GM12878 (cell line): ENCODE measurements at regions not wholly inside any gene's neighbourhood (a gene's known extent, or its start where the extent isn't known, plus 50 kb on each side); places are given as distances from the start of the nearest gene placed in this dataset.

Experiments used
- ATAC-seq: fragments of 200-7000 bp; cut with Tn5 transposase; 3 replicates; pipeline ENCODE4 v1.9.1; 2020; ENCODE audit warnings: mild to moderate bottlenecking, moderate library complexity
- BruUV-seq: library from RNA; stranded (reverse); fragments of 400-500 nt; replicated peaks from 2 replicates; lab custom pipeline; 2021; lab: Mats Ljungman, UMichigan
- CTCF ChIA-PET: fragments of 300-600 bp; sonication (Branson Sonifier 250); formaldehyde crosslinking; extraction: SDS; loops from one replicate; lab custom pipeline; 2021; ENCODE audit warnings: inconsistent platforms; lab: Yijun Ruan, JAX
- POLR2A ChIA-PET: fragments of 350-600 bp; formaldehyde crosslinking; extraction: SDS; loops from one replicate; lab custom pipeline; 2021; ENCODE audit warnings: inconsistent platforms; lab: Charles Lee
- RAD21 ChIA-PET: fragments of 300-600 bp; sonication (Branson Sonifier 250); formaldehyde crosslinking; loops from one replicate; lab custom pipeline; 2023; ENCODE audit warnings: antibody characterized with exemption; ENCODE audit not compliant: unreplicated experiment; lab: Charles Lee
- SMC1A ChIA-PET: fragments of 300-600 bp; sonication (Branson Sonifier 250); formaldehyde crosslinking; loops from one replicate; lab custom pipeline; 2023; ENCODE audit not compliant: unreplicated experiment, uncharacterized antibody; lab: Charles Lee
- DNase-seq: peaks from one replicate; pipeline ENCODE4 v3.0.0-alpha.2; 2011; ENCODE audit warnings: low read depth, low spot score
- FAIRE-seq: peaks from 3 replicates; lab custom pipeline; 2011; peaks lifted over from hg19 to GRCh38; lab: Jason Lieb, UNC
- H2AFZ ChIP-seq: 2 replicates; pipeline ENCODE4 v1.6.0; 2011; ENCODE audit warnings: low read depth, low read length, control low read depth; ENCODE audit not compliant: control insufficient read depth
- H3K27ac ChIP-seq: 2 replicates; pipeline ENCODE4 v1.5.1; 2011; ENCODE audit warnings: control low read depth; ENCODE audit not compliant: control insufficient read depth, insufficient read depth
- H3K27me3 ChIP-seq, 2 experiments: replicated peaks in 1 of 2; 2 replicates each; pipeline versions ENCODE4 v1.6.0 to v1.6.1; 2011; ENCODE audit warnings: low read length in 1 of 2; ENCODE audit not compliant: control insufficient read depth in 2 of 2, insufficient read depth in 2 of 2
- H3K36me3 ChIP-seq, 2 experiments: 2 replicates each; pipeline ENCODE4 v1.5.1; 2011; ENCODE audit warnings: low read length in 1 of 2; ENCODE audit not compliant: control insufficient read depth in 2 of 2, insufficient read depth in 2 of 2
- H3K4me1 ChIP-seq: 2 replicates; pipeline ENCODE4 v1.6.1; 2011; ENCODE audit warnings: mild to moderate bottlenecking, low read length, moderate library complexity, mixed read lengths; ENCODE audit not compliant: control insufficient read depth, insufficient read depth
- H3K4me2 ChIP-seq: 2 replicates; pipeline ENCODE4 v1.6.0; 2011; ENCODE audit warnings: control low read depth; ENCODE audit not compliant: control insufficient read depth, insufficient read depth
- H3K4me3 ChIP-seq: fragments of 200-600 bp; sonication (generic); 2 replicates; pipeline ENCODE4 v1.5.1; 2016
- H3K79me2 ChIP-seq: 2 replicates; pipeline ENCODE4 v1.6.0; 2011; ENCODE audit warnings: low read length; ENCODE audit not compliant: control insufficient read depth, insufficient read depth
- H3K9ac ChIP-seq: 2 replicates; pipeline ENCODE4 v1.8.0; 2011; ENCODE audit warnings: low read length, control low read depth, mixed read lengths; ENCODE audit not compliant: control insufficient read depth, insufficient read depth
- H3K9me3 ChIP-seq: replicated peaks from 3 replicates; pipeline ENCODE4 v1.5.1; 2011; ENCODE audit warnings: mild to moderate bottlenecking, low read length; ENCODE audit not compliant: control insufficient read depth, insufficient read depth
- H4K20me1 ChIP-seq: 2 replicates; pipeline ENCODE4 v1.6.0; 2011; ENCODE audit not compliant: control insufficient read depth, insufficient read depth
- BCL3 ChIP-seq: IDR thresholded peaks from 2 replicates; pipeline ENCODE4 v1.6.1; 2011; ENCODE audit warnings: borderline replicate concordance, low read depth, mild to moderate bottlenecking, moderate library complexity, low read length; ENCODE audit not compliant: insufficient read depth, poor library complexity, severe bottlenecking
- BMI1 ChIP-seq: fragments of 450-650 bp; IDR thresholded peaks from 2 replicates; pipeline ENCODE4 v1.6.1; 2016; ENCODE audit warnings: mild to moderate bottlenecking, moderate library complexity, borderline replicate concordance
- CBFB ChIP-seq: IDR thresholded peaks from 2 replicates; pipeline ENCODE4 v1.6.1; 2016; ENCODE audit warnings: antibody characterized with exemption, low read depth
- HDAC2 ChIP-seq: fragments of 200-600 bp; sonication (generic); IDR thresholded peaks from 2 replicates; pipeline ENCODE4 v1.6.1; 2017
- TCF12 ChIP-seq: IDR thresholded peaks from 2 replicates; pipeline ENCODE4 v1.6.1; 2011; ENCODE audit warnings: low read depth, mild to moderate bottlenecking, low read length
- WGBS: methylation state at CpG from one replicate; pipeline ENCODE4 v1.1.6; 2016; ENCODE audit warnings: low lambda C conversion rate; ENCODE audit not compliant: insufficient replicate concordance, insufficient coverage; ENCODE audit errors: missing lambda C conversion rate; 5-methylcytosine and 5-hydroxymethylcytosine counted together
- in situ Hi-C: fragments of 300-500 bp; cut with MboI; formaldehyde crosslinking; loops from 9 replicates; pipeline ENCODE4 v1.14.3; 2018; ENCODE audit warnings: mixed read lengths
- intact Hi-C: fragments of 100-400 bp; cut with micrococcal nuclease; formaldehyde crosslinking; loops from one replicate; pipeline ENCODE4 v1.14.2; 2022; ENCODE audit not compliant: unreplicated experiment
- TF ChIP-seq, protein P1 (sequence below): fragments of 450-650 bp; formaldehyde crosslinking; IDR thresholded peaks from 2 replicates; pipeline ENCODE4 v1.4.0; 2022; ENCODE audit warnings: mild to moderate bottlenecking, moderate library complexity

DNA sequence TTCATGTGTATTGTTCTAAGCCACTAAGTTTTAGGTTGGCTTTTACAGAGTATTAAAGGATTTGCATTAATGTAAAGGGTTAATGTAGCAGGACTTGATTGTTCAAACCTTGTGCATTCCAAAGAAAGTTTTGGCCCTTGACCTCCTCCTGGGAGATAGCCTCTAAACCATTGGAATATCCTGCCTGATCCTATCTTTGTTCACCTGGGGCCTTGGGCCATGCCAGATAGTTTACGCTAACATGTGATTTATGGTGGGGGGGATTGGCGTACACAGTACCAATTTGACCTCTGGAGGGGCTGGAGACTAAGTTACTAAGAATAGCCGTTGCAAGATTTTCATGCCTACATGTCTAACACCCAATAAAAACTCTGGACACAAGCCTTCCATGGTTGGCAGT lies 1002.7 kb upstream of the PABPC4L start (continued):
- TF ChIP-seq, protein P1, sequence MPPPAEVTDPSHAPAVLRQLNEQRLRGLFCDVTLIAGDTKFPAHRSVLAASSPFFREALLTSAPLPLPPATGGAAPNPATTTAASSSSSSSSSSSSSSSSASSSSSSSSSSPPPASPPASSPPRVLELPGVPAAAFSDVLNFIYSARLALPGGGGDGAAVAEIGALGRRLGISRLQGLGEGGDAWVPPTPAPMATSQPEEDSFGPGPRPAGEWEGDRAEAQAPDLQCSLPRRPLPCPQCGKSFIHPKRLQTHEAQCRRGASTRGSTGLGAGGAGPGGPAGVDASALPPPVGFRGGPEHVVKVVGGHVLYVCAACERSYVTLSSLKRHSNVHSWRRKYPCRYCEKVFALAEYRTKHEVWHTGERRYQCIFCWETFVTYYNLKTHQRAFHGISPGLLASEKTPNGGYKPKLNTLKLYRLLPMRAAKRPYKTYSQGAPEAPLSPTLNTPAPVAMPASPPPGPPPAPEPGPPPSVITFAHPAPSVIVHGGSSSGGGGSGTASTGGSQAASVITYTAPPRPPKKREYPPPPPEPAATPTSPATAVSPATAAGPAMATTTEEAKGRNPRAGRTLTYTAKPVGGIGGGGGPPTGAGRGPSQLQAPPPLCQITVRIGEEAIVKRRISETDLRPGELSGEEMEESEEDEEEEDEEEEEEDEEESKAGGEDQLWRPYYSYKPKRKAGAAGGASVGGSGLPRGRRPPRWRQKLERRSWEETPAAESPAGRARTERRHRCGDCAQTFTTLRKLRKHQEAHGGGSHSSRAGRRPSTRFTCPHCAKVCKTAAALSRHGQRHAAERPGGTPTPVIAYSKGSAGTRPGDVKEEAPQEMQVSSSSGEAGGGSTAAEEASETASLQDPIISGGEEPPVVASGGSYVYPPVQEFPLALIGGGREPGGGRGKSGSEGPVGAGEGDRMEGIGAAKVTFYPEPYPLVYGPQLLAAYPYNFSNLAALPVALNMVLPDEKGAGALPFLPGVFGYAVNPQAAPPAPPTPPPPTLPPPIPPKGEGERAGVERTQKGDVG (CRISPR knock-in tag), result no peak
- TF ChIP-seq, all 136 proteins: peak for 0

GRCh38 chr4:135201081-135201480 lies 999.5 kb upstream of the PABPC4L start:
- Histone ChIP-seq H3K79me2 (no peaks in the 10 kb centered on the region), H3K9ac (no peak overlapping the region), H3K27ac (no peak overlapping the region), H3K9me3 (no peaks in the 10 kb centered on the region), H3K4me3 (no peak overlapping the region), H3K4me2 (no peak overlapping the region), H3K4me1 (no peaks in the 10 kb centered on the region), H3K27me3 (no peaks in the 10 kb centered on the region), H4K20me1 (no peaks in the 10 kb centered on the region), H3K36me3 (no peaks in the 10 kb centered on the region), H2AFZ (no peak overlapping the region)
- intact Hi-C loops, result no loop called here
- CTCF ChIA-PET, result interaction anchor here (1.2 kb wide), 1 partner anchor 13 kb away, joined by 3 read pairs; no protein-coding TSS in a partner anchor
- SMC1A ChIA-PET, result no interaction called here
- TF ChIP-seq CBFB (no peak), HDAC2 (no peak), TCF12 (no peak), BCL3 (no peak), BMI1 (no peak)
- no peak for DNase-seq
- BruUV-seq, result no TSS peak
- peak; percentile 30; the same call in 1 of the 3 replicates for ATAC-seq
- RAD21 ChIA-PET, result no interaction called here
- WGBS, result 26% methylated on average over 4 of the region's 5 CpGs
- no peak for FAIRE-seq
- in situ Hi-C loops, result no loop called here
- POLR2A ChIA-PET, result no interaction called here
